ENCODE measurements at regions not wholly inside any gene's neighbourhood (a gene's known extent, or its start where the extent isn't known, plus 50 kb on each side); places are given as distances from the start of the nearest gene placed in this dataset.

- WGBS, 2 donors, result 49 to 50% methylated on average over 4 of the region's 4 CpGs
Observed at GRCh38 chr16:59596693-59597092, 862.6 kb upstream of the GOT2 start.

GRCh38 chr16:59593194-59593661 lies 859.1 kb upstream of the GOT2 start:
- no peak for DNase-seq
- WGBS, 2 donors, result 43 to 47% methylated on average over 2 of the region's 2 CpGs
- H3K27ac ChIP-seq, result no peak overlapping the region

More at GRCh38 chr16:59596693-59597092, 862.6 kb upstream of the GOT2 start:
- no peak for ATAC-seq
- DNase-seq, result no peak
- no peaks in the 10 kb centered on the region for H3K27me3 ChIP-seq
- TF ChIP-seq CTCF (IDR thresholded peaks at IDR 0.05) (no peak), POLR2A (IDR thresholded peaks at IDR 0.05) (no peak)
- H3K4me1 ChIP-seq, result no peaks in the 10 kb centered on the region
- no peak overlapping the region for H3K4me3 ChIP-seq
- no peaks in the 10 kb centered on the region for H3K36me3 ChIP-seq (replicated peaks in 1 of 2; ENCODE audit: insufficient read depth in 1 of 2, low read depth in 2 of 2)
- intact Hi-C loops (cut with DNase I), result no loop called here
- H3K27ac ChIP-seq, result no peak overlapping the region
- no peaks in the 10 kb centered on the region for H3K9me3 ChIP-seq

GRCh38 chr16:59591480-59591879 lies 857.4 kb upstream of the GOT2 start:
- Histone ChIP-seq H3K36me3 (replicated peaks in 1 of 2; ENCODE audit: insufficient read depth in 1 of 2, low read depth in 2 of 2) (no peaks in the 10 kb centered on the region), H3K4me3 (no peak overlapping the region), H3K27ac (no peak overlapping the region), H3K9me3 (no peaks in the 10 kb centered on the region), H3K27me3 (no peaks in the 10 kb centered on the region), H3K4me1 (no peaks in the 10 kb centered on the region)
- intact Hi-C loops (cut with DNase I), result no loop called here
- no peak for DNase-seq
- WGBS, 2 donors, result 75 to 93% methylated on average over 1 of the region's 1 CpG
- ATAC-seq, result no peak
- no peak for TF ChIP-seq CTCF (IDR thresholded peaks at IDR 0.05)
- TF ChIP-seq POLR2A (IDR thresholded peaks at IDR 0.05), result no peak

More at GRCh38 chr16:59593194-59593661, 859.1 kb upstream of the GOT2 start:
- H3K4me3 ChIP-seq, result no peak overlapping the region
- H3K36me3 ChIP-seq (replicated peaks in 1 of 2; ENCODE audit: insufficient read depth in 1 of 2, low read depth in 2 of 2), result no peaks in the 10 kb centered on the region
- ATAC-seq, result no peak
- intact Hi-C loops (cut with DNase I), result no loop called here
- H3K9me3 ChIP-seq, result no peaks in the 10 kb centered on the region
- no peak for TF ChIP-seq CTCF (IDR thresholded peaks at IDR 0.05)
- TF ChIP-seq POLR2A (IDR thresholded peaks at IDR 0.05), result no peak
- no peaks in the 10 kb centered on the region for H3K4me1 ChIP-seq
- H3K27me3 ChIP-seq, result no peaks in the 10 kb centered on the region

GRCh38 chr16:59590845-59591244 lies 856.7 kb upstream of the GOT2 start:
- ATAC-seq, result no peak
- 43 to 58% methylated on average over 4 of the region's 4 CpGs for WGBS, 2 donors
- TF ChIP-seq POLR2A (IDR thresholded peaks at IDR 0.05) (no peak), CTCF (IDR thresholded peaks at IDR 0.05) (no peak)
- no peaks in the 10 kb centered on the region for H3K9me3 ChIP-seq
- no peaks in the 10 kb centered on the region for H3K4me1 ChIP-seq
- intact Hi-C loops (cut with DNase I), result no loop called here
- DNase-seq, result no peak
- no peaks in the 10 kb centered on the region for H3K27me3 ChIP-seq
- H3K36me3 ChIP-seq (replicated peaks in 1 of 2; ENCODE audit: insufficient read depth in 1 of 2, low read depth in 2 of 2), result no peaks in the 10 kb centered on the region
- no peak overlapping the region for H3K27ac ChIP-seq
- H3K4me3 ChIP-seq, result no peak overlapping the region

- intact Hi-C loops (cut with DNase I), result no loop called here
- no peak overlapping the region for H3K27ac ChIP-seq
- H3K4me1 ChIP-seq, result no peaks in the 10 kb centered on the region
- 65% methylated on average over 1 of the region's 1 CpG for WGBS, 2 donors
- H3K36me3 ChIP-seq (replicated peaks in 1 of 2; ENCODE audit: insufficient read depth in 1 of 2, low read depth in 2 of 2), result no peaks in the 10 kb centered on the region
- no peak for ATAC-seq
- H3K27me3 ChIP-seq, result no peaks in the 10 kb centered on the region
- no peak for DNase-seq
- TF ChIP-seq POLR2A (IDR thresholded peaks at IDR 0.05) (no peak), CTCF (IDR thresholded peaks at IDR 0.05) (no peak)
- H3K4me3 ChIP-seq, result no peak overlapping the region
- H3K9me3 ChIP-seq, result no peaks in the 10 kb centered on the region
Observed at GRCh38 chr16:59586331-59586730, 852.2 kb upstream of the GOT2 start.
